ENCODE measurements at regions not wholly inside any gene's neighbourhood (a gene's known extent, or its start where the extent isn't known, plus 50 kb on each side); places are given as distances from the start of the nearest gene placed in this dataset.

DNA sequence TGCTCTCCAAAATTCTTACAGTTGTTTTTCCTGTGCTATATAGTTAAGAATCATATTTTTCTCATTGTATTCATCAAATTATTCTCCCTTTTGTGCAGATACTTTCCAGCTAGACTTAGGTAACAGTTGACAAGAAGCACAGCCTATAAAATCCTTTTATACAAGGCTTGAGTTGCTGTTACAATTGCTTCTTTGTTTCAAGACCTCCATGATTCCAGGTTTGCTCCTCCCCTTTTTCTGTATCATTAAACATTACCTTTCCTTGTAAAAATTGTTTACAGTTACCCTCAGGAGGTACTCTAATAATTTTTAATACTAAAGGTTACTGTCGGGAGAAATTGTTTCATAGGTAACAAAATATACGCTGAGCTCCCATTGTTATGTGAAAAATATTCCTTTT lies 192.3 kb upstream of the GRID2 start:
- Histone ChIP-seq H3K4me3 (ENCODE audit: low read length) (no peak overlapping the region), H3K4me1 (ENCODE audit: control insufficient read depth, insufficient read depth, low read length) (no peaks in the 10 kb centered on the region), H3K27ac (ENCODE audit: low read length) (no peak overlapping the region), H3K27me3 (ENCODE audit: control insufficient read depth, insufficient read depth, low read length) (no peaks in the 10 kb centered on the region), H3K36me3 (ENCODE audit: control insufficient read depth, insufficient read depth, low read length) (no peaks in the 10 kb centered on the region), H3K9me3 (ENCODE audit: control insufficient read depth, insufficient read depth, low read length) (no peaks in the 10 kb centered on the region)
- intact Hi-C loops (cut with micrococcal nuclease) = no loop called here
- no peak for TF ChIP-seq CTCF (IDR thresholded peaks at IDR 0.05)
- H3K9me3 Mint-ChIP-seq = peaks cover 4 to 6% of the 10 kb centered on the region in 2 donors
- H3K27ac Mint-ChIP-seq = no peak overlapping the region
- WGBS (ENCODE audit: insufficient coverage) = no CpG with 5 or more reads among the region's 2 CpGs
- DNase-seq (no peak), ATAC-seq (no peak)
- no peak overlapping the region for H3K4me3 Mint-ChIP-seq
- H3K36me3 Mint-ChIP-seq = peaks cover 5% of the 10 kb centered on the region
- no peaks in the 10 kb centered on the region for H3K27me3 Mint-ChIP-seq (ENCODE audit: low read depth in 2 of 2)
- H3K4me1 Mint-ChIP-seq = no peaks in the 10 kb centered on the region

GRCh38 chr4:92112805-92113204 lies 191.0 kb upstream of the GRID2 start:
- Histone ChIP-seq H3K9me3 (ENCODE audit: control insufficient read depth, insufficient read depth, low read length) (no peaks in the 10 kb centered on the region), H3K36me3 (ENCODE audit: control insufficient read depth, insufficient read depth, low read length) (no peaks in the 10 kb centered on the region), H3K4me3 (ENCODE audit: low read length) (no peak overlapping the region), H3K27me3 (ENCODE audit: control insufficient read depth, insufficient read depth, low read length) (no peaks in the 10 kb centered on the region), H3K4me1 (ENCODE audit: control insufficient read depth, insufficient read depth, low read length) (no peaks in the 10 kb centered on the region), H3K27ac (ENCODE audit: low read length) (no peak overlapping the region)
- H3K27me3 Mint-ChIP-seq (ENCODE audit: low read depth in 2 of 2) = no peaks in the 10 kb centered on the region
- DNase-seq (no peak), ATAC-seq (no peak)
- intact Hi-C loops (cut with micrococcal nuclease) = no loop called here
- H3K4me3 Mint-ChIP-seq = no peak overlapping the region
- no peak for TF ChIP-seq CTCF (IDR thresholded peaks at IDR 0.05)
- H3K9me3 Mint-ChIP-seq = peaks cover 8 to 10% of the 10 kb centered on the region in 2 donors
- H3K36me3 Mint-ChIP-seq = no peaks in the 10 kb centered on the region
- H3K4me1 Mint-ChIP-seq = no peaks in the 10 kb centered on the region
- WGBS (ENCODE audit: insufficient coverage) = 83% methylated on average over 2 of the region's 2 CpGs
- H3K27ac Mint-ChIP-seq = no peak overlapping the region

DNA sequence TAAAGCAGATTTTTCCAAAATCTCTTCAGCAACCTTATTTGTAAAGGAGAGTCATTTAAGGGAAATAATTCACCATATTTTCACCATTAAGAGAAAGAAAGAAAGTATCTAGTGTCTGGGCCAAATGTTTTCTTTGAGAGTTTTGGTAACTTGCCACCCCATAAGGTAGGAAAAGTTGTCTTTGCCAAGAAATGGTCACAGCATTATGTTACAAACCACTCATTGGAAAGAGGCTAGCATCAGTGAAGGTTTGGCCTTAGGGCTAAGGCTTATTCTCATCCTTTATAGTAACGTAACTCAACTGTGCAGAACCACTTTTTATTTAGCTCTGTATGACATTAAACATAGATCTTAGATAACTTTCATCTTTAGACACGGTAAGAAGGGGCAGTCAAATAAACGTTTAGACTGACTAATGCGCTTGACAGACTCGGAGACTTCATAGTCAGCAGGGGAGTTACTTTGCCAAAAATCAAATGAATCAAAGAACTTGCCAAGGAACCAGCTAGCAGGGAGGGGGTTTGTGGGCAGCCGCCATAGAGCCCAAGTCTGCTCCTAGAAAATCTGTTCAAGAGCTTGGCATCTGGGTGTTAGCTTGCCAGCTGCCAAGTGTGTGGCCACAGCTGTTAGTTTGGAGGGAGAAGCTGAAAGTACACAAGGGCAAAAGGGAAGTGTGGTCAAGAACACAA lies 182.8 kb upstream of the GRID2 start:
- ATAC-seq (no peak), DNase-seq (no peak)
- peaks cover 8 to 21% of the 10 kb centered on the region in 2 donors for H3K9me3 Mint-ChIP-seq
- no peak for TF ChIP-seq CTCF (IDR thresholded peaks at IDR 0.05)
- H3K27ac Mint-ChIP-seq = no peak overlapping the region
- Histone ChIP-seq H3K27ac (ENCODE audit: low read length) (no peak overlapping the region), H3K4me1 (ENCODE audit: control insufficient read depth, insufficient read depth, low read length) (no peaks in the 10 kb centered on the region), H3K9me3 (ENCODE audit: control insufficient read depth, insufficient read depth, low read length) (peaks cover 10% of the 10 kb centered on the region), H3K4me3 (ENCODE audit: low read length) (no peak overlapping the region), H3K27me3 (ENCODE audit: control insufficient read depth, insufficient read depth, low read length) (no peaks in the 10 kb centered on the region), H3K36me3 (ENCODE audit: control insufficient read depth, insufficient read depth, low read length) (no peaks in the 10 kb centered on the region)
- WGBS (ENCODE audit: insufficient coverage) = 90% methylated on average over 6 of the region's 6 CpGs
- H3K36me3 Mint-ChIP-seq = peaks cover 8% of the 10 kb centered on the region
- intact Hi-C loops (cut with micrococcal nuclease) = no loop called here
- no peaks in the 10 kb centered on the region for H3K4me1 Mint-ChIP-seq
- H3K4me3 Mint-ChIP-seq = no peak overlapping the region
- H3K27me3 Mint-ChIP-seq (ENCODE audit: low read depth in 2 of 2) = no peaks in the 10 kb centered on the region

DNA sequence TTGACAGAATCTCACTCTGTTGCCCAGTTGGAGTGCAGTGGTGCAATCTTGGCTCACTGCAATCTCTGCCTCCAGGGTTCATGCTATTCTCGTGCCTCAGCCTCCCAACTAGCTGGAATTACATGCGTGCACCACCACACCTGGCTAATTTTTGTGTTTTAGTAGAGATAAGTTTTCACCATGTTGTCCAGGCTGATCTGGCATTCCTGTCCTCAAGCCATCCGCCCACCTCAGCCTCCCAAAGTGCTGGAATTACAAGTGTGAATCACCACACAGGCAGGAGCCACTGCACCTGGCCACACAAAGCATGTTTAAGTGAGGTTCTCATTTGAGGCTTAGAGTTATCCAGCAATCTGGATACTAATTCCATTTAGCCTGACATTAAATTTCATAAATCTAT lies 180.9 kb upstream of the GRID2 start:
- H3K4me1 Mint-ChIP-seq = no peaks in the 10 kb centered on the region
- H3K36me3 Mint-ChIP-seq = peaks cover 7% of the 10 kb centered on the region
- no peak overlapping the region for H3K27ac Mint-ChIP-seq
- Histone ChIP-seq H3K36me3 (ENCODE audit: control insufficient read depth, insufficient read depth, low read length) (no peaks in the 10 kb centered on the region), H3K27ac (ENCODE audit: low read length) (no peak overlapping the region), H3K27me3 (ENCODE audit: control insufficient read depth, insufficient read depth, low read length) (no peaks in the 10 kb centered on the region), H3K4me3 (ENCODE audit: low read length) (no peak overlapping the region), H3K4me1 (ENCODE audit: control insufficient read depth, insufficient read depth, low read length) (no peaks in the 10 kb centered on the region), H3K9me3 (ENCODE audit: control insufficient read depth, insufficient read depth, low read length) (peaks cover 10% of the 10 kb centered on the region)
- TF ChIP-seq CTCF (IDR thresholded peaks at IDR 0.05) = no peak
- 71% methylated on average over 2 of the region's 3 CpGs for WGBS (ENCODE audit: insufficient coverage)
- no peak overlapping the region for H3K4me3 Mint-ChIP-seq
- ATAC-seq = no peak
- DNase-seq = no peak
- intact Hi-C loops (cut with micrococcal nuclease) = no loop called here
- peaks cover 6 to 27% of the 10 kb centered on the region in 2 donors for H3K9me3 Mint-ChIP-seq
- H3K27me3 Mint-ChIP-seq (ENCODE audit: low read depth in 2 of 2) = no peaks in the 10 kb centered on the region

Data from natural killer cell (primary cell).